NCI-H1417 (cell line): ENCODE measurements at regions not wholly inside any gene's neighbourhood (a gene's known extent, or its start where the extent isn't known, plus 50 kb on each side); places are given as distances from the start of the nearest gene placed in this dataset.
A peak's percentile ranks its signal among the peaks of the same experiment; 100 is the strongest.

ENCODE experiments used
- DNase-seq, 3 experiments: peaks; one replicate each; lab custom pipeline; 2025; lab: John Stamatoyannopoulos, UW

DNA sequence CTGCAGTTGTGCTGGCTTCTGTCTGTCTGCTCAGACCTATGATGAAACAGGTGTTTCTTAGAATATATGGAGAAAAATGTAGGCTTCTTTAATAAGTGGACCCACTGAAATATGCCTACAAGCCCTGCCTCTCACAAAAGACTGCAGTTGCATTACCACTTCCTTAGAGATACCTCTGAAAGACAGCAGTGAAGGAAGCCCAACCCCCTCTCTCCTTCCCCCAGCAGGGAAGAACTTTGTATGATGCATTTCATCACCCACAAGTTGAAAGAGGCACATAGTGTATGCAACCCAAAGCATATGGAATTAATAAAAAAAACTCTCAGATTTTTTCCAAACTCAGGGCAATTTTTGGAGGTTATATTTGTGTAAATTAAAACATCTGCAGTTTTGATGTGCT lies 916.7 kb downstream of the TECRL start:
- DNase-seq = no peak

DNA sequence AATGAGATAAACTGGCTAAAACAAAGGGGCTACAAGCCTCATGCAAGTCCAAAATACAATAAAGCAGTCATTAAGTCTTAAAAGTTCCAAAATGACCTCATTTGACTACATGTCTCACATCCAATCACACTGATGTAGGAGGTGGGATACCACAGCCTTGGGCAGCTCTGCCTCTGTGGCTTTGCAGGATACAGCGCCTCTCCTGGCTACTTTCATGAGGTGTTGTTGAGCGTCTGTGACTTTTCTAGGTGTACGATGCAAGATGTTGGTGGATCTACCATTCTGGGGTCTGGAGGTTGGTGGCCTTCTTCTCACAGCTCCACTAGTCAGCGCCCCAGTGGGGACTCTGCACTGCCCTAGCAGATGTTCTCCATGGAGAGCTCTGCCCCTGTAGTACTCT lies 944.9 kb downstream of the TECRL start:
- DNase-seq = no peak

DNA sequence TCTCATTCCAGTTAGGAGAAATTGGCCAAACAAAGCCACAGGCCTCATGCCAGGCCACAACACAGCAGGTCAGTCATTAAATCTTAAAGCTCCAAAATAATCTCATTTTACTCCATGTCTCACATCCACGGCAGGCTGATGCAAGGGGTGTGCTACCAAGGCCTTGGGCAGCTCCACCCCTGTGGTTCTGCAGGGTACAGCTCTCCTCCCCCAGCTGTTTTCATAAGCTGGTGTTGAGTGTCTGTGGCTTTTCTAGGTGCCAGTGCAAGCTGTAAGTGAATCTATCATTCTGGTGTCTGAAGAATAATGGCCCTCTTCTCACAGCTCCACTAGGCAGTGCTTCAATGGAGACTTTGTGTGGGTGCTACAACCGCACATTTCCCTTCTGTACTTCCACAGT lies 949.2 kb downstream of the TECRL start:
- DNase-seq = no peak

DNA sequence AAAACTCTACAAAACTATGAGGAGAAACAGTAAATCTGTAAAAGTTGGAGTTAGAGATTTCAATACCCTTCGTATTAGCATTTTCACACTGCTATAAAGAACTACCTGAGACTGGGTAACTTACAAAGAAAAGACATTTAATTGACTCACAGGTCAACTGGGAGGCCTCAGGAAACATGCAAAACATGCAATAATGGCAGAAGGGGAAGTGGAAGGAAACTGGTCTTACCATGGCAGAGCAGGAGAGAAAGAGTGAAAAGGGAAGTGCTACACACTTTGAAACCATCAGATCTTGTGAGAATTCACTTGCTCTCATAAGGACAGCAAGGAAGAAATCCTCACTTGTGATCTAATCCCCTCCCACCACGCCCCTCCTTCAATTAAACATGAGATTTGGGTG lies 949.9 kb downstream of the TECRL start:
- DNase-seq = no peak

DNA sequence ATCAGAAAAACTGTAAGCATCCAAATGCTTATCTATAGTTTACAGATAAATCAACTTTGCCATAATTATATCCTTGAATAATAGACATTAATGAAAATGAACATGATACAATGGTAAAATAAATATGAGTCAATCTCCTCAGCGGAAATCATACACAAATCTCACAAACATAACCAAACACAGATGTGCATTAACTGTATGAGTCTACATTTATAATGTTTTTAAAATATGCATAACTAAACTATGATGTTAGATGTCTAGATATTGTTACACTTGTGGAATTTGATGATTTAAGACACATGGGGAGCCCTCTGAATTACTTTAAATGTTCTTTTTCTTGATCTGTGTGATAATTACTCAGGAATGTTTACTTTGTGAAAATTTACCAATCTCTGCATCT lies 951.2 kb downstream of the TECRL start:
- DNase-seq = no peak

DNA sequence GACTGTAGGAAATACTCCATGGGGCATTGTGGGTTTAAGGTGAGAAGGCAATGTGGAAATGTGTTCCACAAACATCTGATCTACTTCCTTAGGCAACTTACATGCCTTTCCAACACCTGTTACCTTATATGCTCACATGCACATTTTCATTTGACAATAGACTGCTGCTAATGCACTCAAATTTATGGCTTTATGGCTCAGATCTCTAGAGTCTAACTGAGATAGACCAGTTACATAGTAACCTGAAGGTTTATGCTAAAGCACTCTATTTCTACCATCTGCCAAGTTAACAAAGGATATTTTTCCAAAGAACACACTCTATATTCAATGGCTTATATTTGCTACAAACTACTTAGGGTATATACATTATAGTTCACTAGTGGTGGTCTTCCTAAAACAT lies 969.0 kb downstream of the TECRL start:
- no peak for DNase-seq

DNA sequence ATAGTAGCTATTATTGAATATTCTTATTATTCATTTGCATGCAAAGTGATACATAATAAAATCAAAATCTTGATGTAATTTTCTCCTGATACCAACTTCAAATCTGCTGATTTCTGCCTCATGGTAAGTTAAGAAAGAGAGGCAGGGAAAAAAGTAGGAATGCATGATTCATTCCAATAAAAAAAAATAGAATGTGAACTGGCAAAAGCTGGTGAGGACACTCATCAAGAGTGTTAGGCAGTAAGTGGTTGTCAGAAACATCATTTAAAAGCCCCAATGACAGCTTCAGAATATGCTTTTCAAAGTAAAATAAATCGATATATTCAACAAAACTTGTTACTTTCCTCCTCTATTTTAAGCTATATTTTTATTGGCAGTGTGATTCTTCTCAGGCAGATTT lies 979.1 kb downstream of the TECRL start:
- no peak for DNase-seq

DNA sequence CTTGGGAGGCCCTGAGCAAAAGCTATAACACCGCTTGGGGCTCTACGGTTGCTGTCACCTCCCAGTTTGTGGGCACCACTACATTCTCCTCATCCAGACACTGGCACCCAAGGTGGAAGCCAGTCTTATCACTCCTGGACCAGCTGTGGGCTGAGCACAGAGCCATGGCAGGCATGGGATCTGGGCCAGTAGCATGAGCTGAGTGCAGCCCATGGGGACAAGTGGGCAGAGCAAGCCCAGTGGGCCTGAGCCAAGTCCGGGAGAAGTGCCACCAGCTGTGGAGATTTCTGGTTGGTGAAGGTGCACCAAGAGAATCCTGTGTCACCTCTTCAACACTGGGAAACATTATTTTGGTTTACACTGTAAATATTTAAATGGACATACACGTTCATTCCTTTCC lies 1013.0 kb downstream of the TECRL start:
- no peak for DNase-seq

DNA sequence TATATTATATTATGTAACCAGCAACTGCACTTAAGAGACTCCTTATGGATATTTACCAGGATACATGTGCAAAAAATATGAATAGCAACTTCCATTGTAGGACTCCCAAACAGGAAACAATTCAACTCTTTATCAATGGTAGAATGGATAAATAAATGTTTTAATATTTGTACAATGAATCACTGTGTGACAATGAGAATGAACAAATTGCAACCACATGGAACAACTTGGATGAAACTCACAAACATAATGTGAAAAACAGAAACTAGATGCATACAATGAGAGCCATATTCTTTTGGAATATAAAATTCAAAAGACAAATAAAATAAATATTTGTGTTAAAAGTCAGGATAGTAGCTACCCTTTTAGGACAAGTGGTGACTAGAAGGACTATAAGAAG lies 1015.7 kb downstream of the TECRL start:
- DNase-seq = no peak

DNA sequence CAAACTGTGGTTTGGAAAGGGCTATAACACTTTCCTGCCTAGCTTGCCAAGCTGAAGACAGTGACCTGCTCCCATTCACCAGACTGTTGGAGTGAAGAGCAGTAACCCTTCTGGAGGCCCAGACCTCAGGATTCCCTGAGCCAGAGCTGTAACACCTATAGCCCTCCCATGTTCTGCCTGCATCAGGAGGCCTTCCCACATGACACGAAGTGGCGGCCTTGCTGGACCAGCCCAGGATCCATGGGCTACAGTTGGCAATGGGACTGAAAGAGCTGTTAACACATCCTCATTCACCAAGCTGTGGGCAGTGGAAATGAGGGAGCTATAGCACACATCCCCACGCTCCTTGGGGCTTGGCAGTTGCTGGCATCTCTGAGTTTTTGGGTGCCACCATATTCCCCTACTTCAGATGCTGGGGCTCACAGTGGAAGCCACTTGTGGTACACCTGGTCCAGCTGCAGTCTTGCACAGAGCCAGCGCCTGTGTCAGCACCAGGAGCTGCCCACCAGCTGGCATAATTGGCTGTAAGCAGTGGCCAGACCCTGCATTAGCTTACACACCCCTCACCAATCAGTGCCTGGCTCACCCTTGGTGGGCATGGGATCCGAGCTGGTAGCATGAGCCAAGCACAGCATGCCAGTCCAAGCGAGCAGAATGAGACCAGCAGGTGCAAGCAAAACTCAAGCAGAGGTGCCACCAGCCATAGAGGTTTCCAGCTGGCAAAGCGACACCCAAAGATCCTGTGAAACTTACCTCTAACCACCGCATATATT lies 1029.3 kb downstream of the TECRL start:
- no peak for DNase-seq

DNA sequence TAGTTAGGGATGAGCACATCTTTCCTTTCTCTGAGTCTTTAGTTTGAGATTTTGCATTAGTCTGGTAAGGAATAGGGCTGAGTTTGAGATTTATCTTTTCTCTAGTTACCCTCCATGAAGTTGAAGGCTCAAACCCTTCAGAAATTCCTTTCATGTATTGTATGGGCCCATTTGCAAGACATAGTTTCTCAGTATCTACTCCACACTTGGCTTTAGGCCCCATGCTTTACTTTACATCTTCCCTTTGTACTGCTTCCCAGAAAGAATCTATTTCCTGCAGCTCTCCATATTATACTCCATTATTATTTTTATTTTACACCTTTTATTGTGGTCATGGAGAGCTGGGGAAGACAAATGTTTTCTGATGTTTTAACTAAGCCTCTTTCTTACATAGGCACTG lies 1038.2 kb downstream of the TECRL start:
- no peak for DNase-seq

DNA sequence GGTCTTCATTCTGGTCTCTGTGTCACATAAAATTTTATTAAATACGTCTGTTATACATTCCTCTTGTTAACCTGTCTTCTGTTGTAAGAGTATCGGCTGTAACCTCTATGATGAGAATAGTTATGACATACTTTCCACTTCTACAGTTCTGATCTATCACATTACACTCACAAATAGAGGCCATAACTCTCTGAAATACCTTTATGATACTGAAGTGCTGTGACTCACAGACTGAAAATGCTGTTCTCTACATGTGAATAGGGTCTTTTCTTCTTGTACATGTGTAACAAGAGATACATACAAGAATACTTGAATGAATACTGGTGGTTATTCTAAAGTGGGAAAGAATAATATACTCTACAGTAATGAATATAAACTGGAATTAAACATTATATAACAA lies 1047.6 kb downstream of the TECRL start:
- DNase-seq = no peak

DNA sequence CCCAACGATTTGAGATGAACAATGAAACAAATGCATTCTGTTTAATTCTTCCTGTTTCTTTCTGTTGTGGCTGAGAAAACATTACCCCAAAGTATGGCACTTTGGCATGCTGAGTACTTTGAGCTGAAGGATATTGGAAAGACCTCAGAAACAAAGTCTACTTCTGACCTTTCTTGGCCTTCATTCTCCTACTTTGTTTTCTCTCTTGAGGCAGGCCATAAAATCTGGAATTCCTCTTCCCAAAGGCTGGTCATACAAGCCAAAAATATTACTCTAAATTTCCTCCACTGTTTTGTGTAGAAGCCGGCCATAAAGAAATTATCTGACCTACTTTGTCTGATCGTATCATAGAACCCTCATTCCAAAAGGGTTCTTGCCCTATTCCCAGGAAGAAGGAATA lies 1048.2 kb downstream of the TECRL start:
- no peak for DNase-seq

DNA sequence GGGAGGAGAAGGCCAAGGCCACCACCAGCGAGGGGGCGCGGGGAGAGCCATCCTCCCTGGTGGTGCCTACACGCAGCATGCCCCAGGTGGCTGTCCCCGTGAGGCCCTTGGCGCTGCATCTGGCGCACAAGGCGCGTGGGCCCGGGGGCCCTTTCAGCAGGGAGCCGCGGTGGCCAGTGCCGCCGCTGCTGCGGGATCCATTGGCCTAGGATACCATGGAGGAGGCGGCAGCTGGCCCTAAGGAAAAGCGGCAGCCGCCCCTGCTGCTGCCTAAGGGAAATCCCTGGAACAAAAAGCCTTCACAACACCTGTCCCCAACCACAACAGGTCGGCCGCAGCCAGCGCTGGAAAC lies 1059.6 kb downstream of the TECRL start:
- no peak for DNase-seq

DNA sequence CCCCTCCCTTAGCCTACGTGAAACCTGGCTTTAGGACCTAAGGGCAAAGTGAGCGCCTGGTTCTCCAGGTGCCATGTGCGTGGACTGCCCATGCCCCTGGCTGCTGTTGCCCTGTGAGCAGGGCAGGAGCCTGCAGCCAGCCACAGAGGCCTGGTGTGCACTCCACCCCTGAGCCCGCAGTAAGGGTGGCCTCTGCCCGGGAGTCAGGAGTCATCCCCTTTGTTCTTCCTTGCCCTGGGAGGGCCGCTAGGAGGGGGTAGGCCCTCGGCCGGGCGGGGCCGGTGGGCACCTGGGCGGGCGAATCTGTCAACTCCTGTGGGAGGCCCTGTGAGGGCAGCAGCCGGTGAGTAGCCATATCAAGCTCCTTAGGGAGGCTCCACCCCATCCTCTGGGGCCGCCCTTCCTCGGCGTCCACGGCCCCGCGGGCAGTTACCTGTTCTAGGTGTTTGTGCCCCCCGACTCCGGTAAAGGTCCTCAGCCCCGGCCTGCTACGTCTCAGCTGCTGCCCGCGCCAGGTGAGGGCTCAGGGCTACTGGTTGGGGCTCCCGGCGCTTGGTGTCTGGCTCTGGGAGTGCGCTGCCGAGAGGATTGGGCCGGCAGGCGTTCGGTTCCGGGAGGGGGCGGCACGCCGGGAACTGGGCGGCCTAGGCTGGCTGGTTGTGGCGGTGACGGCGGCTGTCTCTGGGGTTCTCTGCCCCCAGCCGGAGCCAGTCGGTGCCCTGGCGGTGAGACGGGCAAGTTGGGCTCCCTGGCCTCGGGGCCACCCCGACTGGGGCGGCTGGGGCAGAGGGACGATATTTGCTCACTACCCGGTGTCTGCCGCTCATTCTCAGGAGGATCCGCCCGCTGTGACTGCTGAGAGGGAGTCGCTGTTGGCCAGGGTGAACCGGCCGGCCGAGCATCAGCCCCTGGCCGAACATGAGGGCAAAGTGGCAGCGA lies 1060.2 kb downstream of the TECRL start:
- no peak for DNase-seq

DNA sequence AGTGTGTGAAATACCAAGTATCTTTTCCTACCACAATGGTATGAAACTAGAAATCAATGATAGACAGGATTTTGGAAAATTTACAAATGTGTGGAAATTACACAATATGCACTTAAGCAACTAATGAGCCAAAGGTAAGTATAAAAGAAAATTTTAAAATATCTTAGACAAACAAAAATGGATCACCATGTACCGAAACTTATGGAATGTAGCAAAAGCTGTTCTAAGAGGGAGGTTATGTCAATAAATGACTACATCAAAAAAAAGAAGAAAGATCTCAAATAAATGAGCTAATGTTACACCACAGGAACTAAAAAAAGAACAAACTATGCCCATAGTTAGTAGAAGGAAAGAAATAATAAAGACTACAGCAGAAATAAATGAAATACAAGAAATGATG lies 1084.1 kb downstream of the TECRL start:
- no peak for DNase-seq

DNA sequence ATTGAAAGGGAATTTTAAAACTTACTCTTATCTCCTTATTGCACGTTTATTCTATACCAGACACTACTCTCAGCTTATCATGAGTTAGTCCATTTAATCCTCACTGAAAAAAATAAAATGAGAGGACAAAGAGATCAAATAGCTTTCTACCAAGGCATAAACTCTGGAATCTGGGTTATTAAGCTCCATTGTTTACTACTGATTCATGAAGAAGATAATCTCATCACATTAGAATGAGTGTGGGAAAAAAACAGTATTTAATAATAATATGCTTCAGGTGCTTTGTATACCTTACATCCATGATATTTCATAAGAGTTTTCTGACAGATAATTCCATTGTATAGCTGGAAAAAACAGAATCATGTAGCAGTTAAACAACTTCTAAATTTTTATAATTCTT lies 1092.6 kb downstream of the TECRL start:
- DNase-seq = no peak

DNA sequence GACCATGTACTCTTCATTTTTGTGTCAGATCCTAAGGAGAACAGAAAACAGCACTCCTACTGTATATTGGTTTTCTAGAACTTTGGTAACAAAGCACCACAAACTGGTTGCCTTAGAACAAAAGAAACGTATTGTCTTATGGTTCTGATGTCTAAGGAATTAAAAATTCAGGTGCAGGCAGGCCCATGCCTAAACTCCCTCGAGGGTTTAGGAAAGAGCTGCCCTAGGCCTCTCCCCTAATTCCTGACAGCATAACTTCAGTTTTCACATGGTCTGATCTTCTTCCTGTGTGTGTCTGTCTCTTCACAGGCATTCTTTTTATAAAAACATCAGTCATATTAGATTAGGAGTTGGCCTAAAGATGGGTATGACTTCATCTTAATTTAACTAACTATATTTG lies 1093.6 kb downstream of the TECRL start:
- DNase-seq = no peak

DNA sequence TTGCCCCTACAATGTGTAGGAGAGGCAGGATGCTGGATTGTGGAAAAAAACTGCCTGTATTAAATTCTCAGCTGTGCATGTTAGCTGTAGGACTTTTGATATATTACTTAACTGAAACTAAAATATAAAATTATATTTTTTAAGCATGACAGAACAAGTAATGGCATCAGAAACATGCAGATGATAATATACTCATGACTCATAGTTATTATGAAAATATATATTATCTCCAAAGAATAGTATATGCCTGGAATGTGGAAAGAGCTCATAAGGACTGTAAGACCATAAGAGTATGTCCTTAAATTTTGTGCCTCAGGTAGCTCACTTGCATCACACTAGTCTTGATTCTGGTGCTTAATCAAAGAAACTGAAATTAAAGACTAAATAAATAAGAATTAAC lies 1100.6 kb downstream of the TECRL start:
- DNase-seq = no peak

DNA sequence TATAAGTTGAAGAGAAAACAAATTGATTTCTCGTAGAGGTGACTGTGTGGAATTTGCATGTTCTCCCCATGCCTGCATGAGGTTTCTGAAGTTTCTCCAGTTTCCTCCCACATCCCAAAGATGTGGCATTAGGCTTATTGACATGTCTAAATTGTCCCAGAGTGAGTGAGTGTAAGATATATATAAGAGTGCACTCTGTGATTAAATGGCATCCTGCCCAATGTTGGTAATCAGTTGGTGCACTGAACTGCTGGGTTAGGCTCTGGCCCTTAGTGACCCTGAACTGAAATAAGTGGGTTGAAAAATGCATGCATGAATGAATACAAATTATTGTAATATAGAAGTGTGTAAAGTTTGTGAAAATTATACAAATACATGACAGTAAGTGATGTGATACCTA lies 1106.5 kb downstream of the TECRL start:
- no peak for DNase-seq

DNA sequence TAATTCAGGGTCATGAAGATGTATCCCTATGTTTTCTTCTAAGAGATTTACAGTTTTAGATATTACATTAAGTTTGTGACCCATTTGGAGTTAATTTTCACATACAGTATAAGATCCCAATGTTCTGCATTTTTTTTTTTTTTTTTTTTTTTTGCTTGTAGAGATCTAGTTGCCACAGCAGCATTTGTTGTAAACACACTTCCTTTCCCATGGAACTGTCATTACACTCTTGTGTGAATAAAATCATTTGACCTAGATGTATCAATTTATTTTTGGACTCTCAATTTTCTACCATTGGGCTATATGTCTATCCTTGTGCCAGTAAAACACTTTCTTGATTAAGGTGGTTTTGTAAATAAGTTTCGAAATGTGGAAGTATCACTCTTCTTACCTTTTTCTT lies 1107.2 kb downstream of the TECRL start:
- no peak for DNase-seq

DNA sequence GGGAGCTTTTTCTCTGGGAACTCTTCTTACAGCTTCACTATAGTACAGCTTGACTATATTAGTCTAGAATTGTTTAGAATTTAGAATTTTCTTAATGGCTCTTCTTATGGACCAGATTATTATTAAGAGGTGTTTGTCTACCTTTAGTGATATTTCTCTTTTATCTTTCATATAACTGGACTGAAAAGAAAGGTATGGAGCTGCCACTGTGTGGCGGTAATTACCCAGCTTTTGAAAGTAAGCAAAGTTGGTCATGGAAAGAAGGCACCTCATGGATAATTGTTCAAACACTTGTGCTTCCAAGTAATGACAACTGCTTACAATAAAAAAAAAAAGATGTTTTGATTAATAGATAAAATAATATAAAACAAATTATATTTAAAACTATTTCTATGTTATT lies 1112.5 kb downstream of the TECRL start:
- DNase-seq = peak in 2 of 3 experiments; percentile 11 to 62

DNA sequence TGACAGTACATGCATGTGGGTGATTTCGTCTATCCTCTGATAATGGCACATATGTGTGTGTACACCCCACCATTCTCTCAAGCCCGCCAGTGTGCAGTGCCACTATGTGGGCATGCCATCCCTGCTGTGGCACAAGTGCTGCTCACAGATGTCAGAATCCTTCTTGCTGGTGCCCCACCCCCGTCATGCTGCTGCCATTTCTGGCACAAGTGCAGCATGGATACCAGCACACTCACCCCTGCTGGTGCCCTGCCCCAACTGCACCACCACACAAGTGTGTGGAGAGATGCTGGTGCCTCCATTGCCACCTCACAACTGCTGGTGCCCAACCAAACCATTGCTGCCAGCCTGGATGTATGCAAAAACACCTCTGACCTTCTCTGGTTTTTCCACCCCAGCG lies 1133.8 kb downstream of the TECRL start:
- DNase-seq = no peak

DNA sequence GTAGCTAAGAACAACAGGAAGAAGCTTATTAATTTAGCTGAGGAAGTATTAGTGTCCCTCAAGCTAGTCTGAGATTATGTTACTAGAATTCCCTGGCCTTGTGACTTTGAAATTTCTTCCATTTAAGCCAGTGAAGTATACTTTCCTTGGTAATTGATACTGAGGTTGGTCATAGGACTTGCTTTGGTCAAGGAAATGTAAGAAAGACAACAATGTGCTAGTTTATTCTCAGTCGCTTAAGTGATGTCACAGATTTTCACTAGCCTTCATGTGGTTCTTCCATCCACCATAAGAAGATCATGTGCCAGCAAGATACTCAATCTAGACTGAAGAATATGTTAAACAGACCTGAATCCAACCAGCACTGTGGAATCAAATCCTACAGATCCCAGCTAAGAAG lies 1140.1 kb downstream of the TECRL start:
- no peak for DNase-seq
